CD14-positive monocyte (primary cell): ENCODE measurements at regions not wholly inside any gene's neighbourhood (a gene's known extent, or its start where the extent isn't known, plus 50 kb on each side); places are given as distances from the start of the nearest gene placed in this dataset.

Experiments
- DNase-seq, 3 donors: peaks; one replicate each; pipeline ENCODE4 v3.0.0-alpha.2; 2011 to 2022
- H2AFZ ChIP-seq: 2 replicates; pipeline ENCODE4 v1.6.0; 2012; ENCODE audit warnings: mild to moderate bottlenecking, low read depth, low read length, inconsistent platforms; ENCODE audit not compliant: insufficient read depth, poor library complexity, severe bottlenecking
- H3K27ac ChIP-seq, 2 donors: 1 replicate in 1 of 2; 2 replicates in 1 of 2; pipeline ENCODE4 v1.5.1; 2012 to 2013; ENCODE audit warnings: low read length in 2 of 2, control low read depth in 1 of 2, inconsistent platforms in 1 of 2, low read depth in 1 of 2, mild to moderate bottlenecking in 1 of 2
- H3K27me3 ChIP-seq, 2 donors: one replicate each; pipeline versions ENCODE4 v1.6.0 to v1.6.1; 2011 to 2013; ENCODE audit warnings: low read length in 2 of 2; ENCODE audit not compliant: control insufficient read depth in 2 of 2, insufficient read depth in 2 of 2
- H3K36me3 ChIP-seq, 2 donors: replicated peaks in 1 of 2; 1 replicate in 1 of 2; 2 replicates in 1 of 2; pipeline versions ENCODE4 v1.5.1 to v1.6.1; 2012 to 2013; ENCODE audit warnings: low read length in 2 of 2, control low read depth in 1 of 2, inconsistent platforms in 1 of 2, mild to moderate bottlenecking in 1 of 2; ENCODE audit not compliant: insufficient read depth in 2 of 2, control insufficient read depth in 1 of 2
- H3K4me1 ChIP-seq, 2 donors: 1 replicate in 1 of 2; 2 replicates in 1 of 2; pipeline versions ENCODE4 v1.5.1 to v1.6.1; 2012 to 2013; ENCODE audit warnings: low read length in 2 of 2, control low read depth in 1 of 2, inconsistent platforms in 1 of 2, mild to moderate bottlenecking in 1 of 2, moderate library complexity in 1 of 2; ENCODE audit not compliant: insufficient read depth in 2 of 2, control insufficient read depth in 1 of 2
- H3K4me2 ChIP-seq: replicated peaks from 2 replicates; pipeline ENCODE3; 2012; ENCODE audit warnings: low read length, moderate library complexity, mild to moderate bottlenecking; ENCODE audit not compliant: poor library complexity, severe bottlenecking; ENCODE audit errors: extremely low read depth
- H3K4me3 ChIP-seq, 3 experiments: fragments of 200-600 bp in 1 of 3; sonication (generic) in 1 of 3; replicated peaks in 1 of 3; 1 replicate in 2 of 3; 2 replicates in 1 of 3; pipeline ENCODE4 v1.5.1; 2011 to 2013; ENCODE audit warnings: low read length in 3 of 3, mild to moderate bottlenecking in 3 of 3, control low read depth in 2 of 3, low read depth in 2 of 3, inconsistent platforms in 1 of 3, moderate library complexity in 1 of 3
- H3K79me2 ChIP-seq: 2 replicates; pipeline ENCODE4 v1.6.0; 2012; ENCODE audit warnings: mild to moderate bottlenecking, control low read depth, inconsistent platforms, low read length, moderate library complexity; ENCODE audit not compliant: insufficient read depth
- H3K9ac ChIP-seq: 2 replicates; pipeline ENCODE4 v1.6.0; 2017; ENCODE audit warnings: low read length, mild to moderate bottlenecking; ENCODE audit not compliant: insufficient read depth, poor library complexity, severe bottlenecking
- H3K9me3 ChIP-seq, 2 donors: replicated peaks in 1 of 2; 1 replicate in 1 of 2; 2 replicates in 1 of 2; pipeline versions ENCODE4 v1.5.1 to v1.6.1; 2012 to 2013; ENCODE audit warnings: low read length in 2 of 2, control low read depth in 1 of 2; ENCODE audit not compliant: control insufficient read depth in 1 of 2, insufficient read depth in 1 of 2
- H4K20me1 ChIP-seq: 2 replicates; pipeline ENCODE4 v1.6.0; 2012; ENCODE audit warnings: mild to moderate bottlenecking, low read length, control low read depth, moderate library complexity; ENCODE audit not compliant: insufficient read depth
- H3K27ac Mint-ChIP-seq, 7 donors: one replicate each; pipeline ENCODE4 v1.8.0; 2020; ENCODE audit warnings: mild to moderate bottlenecking in 7 of 7, mixed read lengths in 7 of 7, moderate library complexity in 6 of 7, inconsistent platforms in 2 of 7
- H3K27me3 Mint-ChIP-seq, 3 donors: one replicate each; pipeline ENCODE4 v1.8.0; 2021 to 2022; ENCODE audit warnings: low read depth in 3 of 3, mild to moderate bottlenecking in 3 of 3, mixed read lengths in 3 of 3, moderate library complexity in 3 of 3, inconsistent platforms in 1 of 3
- H3K36me3 Mint-ChIP-seq, 2 donors: one replicate each; pipeline ENCODE4 v1.8.0; 2020; ENCODE audit warnings: mixed read lengths in 2 of 2, inconsistent platforms in 1 of 2, mild to moderate bottlenecking in 1 of 2
- H3K4me1 Mint-ChIP-seq: one replicate; pipeline ENCODE4 v1.8.0; 2020; ENCODE audit warnings: mild to moderate bottlenecking, mixed read lengths
- H3K4me3 Mint-ChIP-seq, 2 donors: one replicate each; pipeline ENCODE4 v1.8.0; 2020; ENCODE audit warnings: mild to moderate bottlenecking in 2 of 2, mixed read lengths in 2 of 2, moderate library complexity in 1 of 2
- H3K9me3 Mint-ChIP-seq, 7 donors: one replicate each; pipeline ENCODE4 v1.8.0; 2020 to 2022; ENCODE audit warnings: mixed read lengths in 7 of 7, mild to moderate bottlenecking in 6 of 7, moderate library complexity in 6 of 7, inconsistent platforms in 2 of 7
- WGBS: methylation state at CpG from one replicate; pipeline ENCODE4 v1.1.5; 2013; ENCODE audit warnings: missing lambda C conversion rate; ENCODE audit not compliant: insufficient coverage; 5-methylcytosine and 5-hydroxymethylcytosine counted together
- intact Hi-C, 2 donors: fragments of 100-400 bp; cut with micrococcal nuclease; formaldehyde crosslinking; loops; one replicate each; pipeline versions ENCODE4 v1.15.0 to v1.15.1; 2023
- TF ChIP-seq, protein P1 (sequence below): fragments of 200-600 bp; IDR thresholded peaks from one replicate; pipeline ENCODE4 v1.8.0; 2022; ENCODE audit warnings: antibody characterized with exemption, mild to moderate bottlenecking

DNA sequence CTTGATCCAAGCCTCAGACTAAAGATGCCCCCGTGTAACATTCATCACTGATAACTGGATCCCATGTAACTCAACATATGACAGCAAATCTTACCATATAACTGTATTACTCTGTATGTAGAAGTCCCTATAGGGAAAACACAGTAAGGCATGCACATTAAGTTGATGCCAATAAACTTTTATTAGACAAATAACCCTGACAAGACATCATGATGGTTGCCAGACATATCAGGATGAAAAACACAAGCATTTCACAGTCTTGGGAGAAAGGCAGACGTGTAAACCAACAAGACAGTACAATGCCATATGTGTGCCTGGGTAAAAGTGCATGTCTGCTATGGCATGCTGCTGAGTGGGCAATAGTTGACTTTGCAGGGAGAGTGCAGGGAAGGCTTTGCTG, 142.2 kb downstream of the HERPUD2 start:
- peaks cover 11 to 14% of the 10 kb centered on the region in 2 donors for H3K4me1 ChIP-seq
- no peak overlapping the region for H3K4me3 Mint-ChIP-seq
- H3K9me3 ChIP-seq: no peaks in the 10 kb centered on the region
- H3K9me3 Mint-ChIP-seq: peaks cover 0 to 2% (median 0%) of the 10 kb centered on the region in 7 donors
- no peak overlapping the region for H3K4me2 ChIP-seq
- no peaks in the 10 kb centered on the region for H3K79me2 ChIP-seq
- H3K27ac Mint-ChIP-seq: no peak overlapping the region
- no peaks in the 10 kb centered on the region for H3K36me3 Mint-ChIP-seq
- no peak overlapping the region for H3K27ac ChIP-seq
- H3K4me3 ChIP-seq: no peak overlapping the region
- H3K27me3 ChIP-seq: peaks cover 0 to 3% of the 10 kb centered on the region in 2 donors
- TF ChIP-seq, protein P1, sequence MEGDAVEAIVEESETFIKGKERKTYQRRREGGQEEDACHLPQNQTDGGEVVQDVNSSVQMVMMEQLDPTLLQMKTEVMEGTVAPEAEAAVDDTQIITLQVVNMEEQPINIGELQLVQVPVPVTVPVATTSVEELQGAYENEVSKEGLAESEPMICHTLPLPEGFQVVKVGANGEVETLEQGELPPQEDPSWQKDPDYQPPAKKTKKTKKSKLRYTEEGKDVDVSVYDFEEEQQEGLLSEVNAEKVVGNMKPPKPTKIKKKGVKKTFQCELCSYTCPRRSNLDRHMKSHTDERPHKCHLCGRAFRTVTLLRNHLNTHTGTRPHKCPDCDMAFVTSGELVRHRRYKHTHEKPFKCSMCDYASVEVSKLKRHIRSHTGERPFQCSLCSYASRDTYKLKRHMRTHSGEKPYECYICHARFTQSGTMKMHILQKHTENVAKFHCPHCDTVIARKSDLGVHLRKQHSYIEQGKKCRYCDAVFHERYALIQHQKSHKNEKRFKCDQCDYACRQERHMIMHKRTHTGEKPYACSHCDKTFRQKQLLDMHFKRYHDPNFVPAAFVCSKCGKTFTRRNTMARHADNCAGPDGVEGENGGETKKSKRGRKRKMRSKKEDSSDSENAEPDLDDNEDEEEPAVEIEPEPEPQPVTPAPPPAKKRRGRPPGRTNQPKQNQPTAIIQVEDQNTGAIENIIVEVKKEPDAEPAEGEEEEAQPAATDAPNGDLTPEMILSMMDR: no peak
- H3K9ac ChIP-seq: no peak overlapping the region
- no peak for DNase-seq
- intact Hi-C loops: no loop called here
- H2AFZ ChIP-seq: no peak overlapping the region
- H3K27me3 Mint-ChIP-seq: peaks cover 4 to 7% (median 7%) of the 10 kb centered on the region in 3 donors
- no peaks in the 10 kb centered on the region for H3K36me3 ChIP-seq
- no CpG with 5 or more reads among the region's 2 CpGs for WGBS
- no peaks in the 10 kb centered on the region for H4K20me1 ChIP-seq
- H3K4me1 Mint-ChIP-seq: peaks cover 15% of the 10 kb centered on the region

DNA sequence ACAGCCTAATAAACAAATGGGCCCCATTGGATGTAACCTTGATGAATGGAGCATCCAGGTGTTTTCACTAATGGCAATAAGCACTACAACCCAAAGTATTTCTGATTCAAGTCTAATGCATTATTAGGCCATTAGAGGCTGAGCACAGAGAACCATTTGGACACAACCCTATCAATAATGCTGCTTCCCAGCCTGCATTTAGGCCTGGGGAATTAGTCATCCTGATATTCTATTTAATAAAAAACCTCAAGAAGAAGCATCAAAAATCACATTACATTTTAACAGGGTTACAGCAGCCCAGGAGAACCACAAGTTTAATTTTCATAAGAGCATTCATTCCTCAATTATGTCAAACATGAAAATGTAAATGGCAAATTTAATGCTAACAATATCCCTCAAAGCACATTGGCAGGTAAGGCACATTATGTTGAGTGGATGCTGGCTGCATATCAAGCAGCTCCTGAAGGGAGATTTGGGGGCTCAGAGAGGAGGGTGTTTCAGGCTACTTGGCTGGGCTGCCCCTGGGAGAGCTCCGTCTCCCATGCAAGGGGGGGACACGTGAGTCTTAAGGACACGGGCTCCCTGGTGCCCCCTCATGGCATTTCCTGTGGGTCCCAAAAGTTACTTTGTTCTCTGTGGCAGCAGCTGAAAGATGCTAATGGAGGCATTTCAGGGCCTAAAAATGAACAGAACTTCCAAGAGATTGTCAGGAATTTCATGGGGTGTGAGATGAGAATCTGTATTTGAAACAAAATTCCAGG, 143.4 kb downstream of the HERPUD2 start:
- Histone ChIP-seq H3K27me3 (peaks cover 0 to 3% of the 10 kb centered on the region in 2 donors), H3K4me2 (no peak overlapping the region), H3K36me3 (no peaks in the 10 kb centered on the region), H3K4me3 (no peak overlapping the region), H3K4me1 (peaks cover 0 to 2% of the 10 kb centered on the region in 2 donors), H3K27ac (no peak overlapping the region), H2AFZ (no peak overlapping the region), H3K79me2 (no peaks in the 10 kb centered on the region), H3K9ac (no peak overlapping the region), H3K9me3 (no peaks in the 10 kb centered on the region), H4K20me1 (no peaks in the 10 kb centered on the region)
- Mint-ChIP-seq H3K36me3 (no peaks in the 10 kb centered on the region), H3K27me3 (peaks cover 7% of the 10 kb centered on the region in 3 donors), H3K9me3 (peaks cover 0 to 2% (median 0%) of the 10 kb centered on the region in 7 donors), H3K27ac (no peak overlapping the region), H3K4me3 (no peak overlapping the region), H3K4me1 (peaks cover 5% of the 10 kb centered on the region)
- intact Hi-C loops: no loop called here
- 48% methylated on average over 3 of the region's 3 CpGs for WGBS
- no peak for DNase-seq
- TF ChIP-seq, protein P1: no peak
